ENCODE measurements at regions not wholly inside any gene's neighbourhood (a gene's known extent, or its start where the extent isn't known, plus 50 kb on each side); places are given as distances from the start of the nearest gene placed in this dataset.

DNA sequence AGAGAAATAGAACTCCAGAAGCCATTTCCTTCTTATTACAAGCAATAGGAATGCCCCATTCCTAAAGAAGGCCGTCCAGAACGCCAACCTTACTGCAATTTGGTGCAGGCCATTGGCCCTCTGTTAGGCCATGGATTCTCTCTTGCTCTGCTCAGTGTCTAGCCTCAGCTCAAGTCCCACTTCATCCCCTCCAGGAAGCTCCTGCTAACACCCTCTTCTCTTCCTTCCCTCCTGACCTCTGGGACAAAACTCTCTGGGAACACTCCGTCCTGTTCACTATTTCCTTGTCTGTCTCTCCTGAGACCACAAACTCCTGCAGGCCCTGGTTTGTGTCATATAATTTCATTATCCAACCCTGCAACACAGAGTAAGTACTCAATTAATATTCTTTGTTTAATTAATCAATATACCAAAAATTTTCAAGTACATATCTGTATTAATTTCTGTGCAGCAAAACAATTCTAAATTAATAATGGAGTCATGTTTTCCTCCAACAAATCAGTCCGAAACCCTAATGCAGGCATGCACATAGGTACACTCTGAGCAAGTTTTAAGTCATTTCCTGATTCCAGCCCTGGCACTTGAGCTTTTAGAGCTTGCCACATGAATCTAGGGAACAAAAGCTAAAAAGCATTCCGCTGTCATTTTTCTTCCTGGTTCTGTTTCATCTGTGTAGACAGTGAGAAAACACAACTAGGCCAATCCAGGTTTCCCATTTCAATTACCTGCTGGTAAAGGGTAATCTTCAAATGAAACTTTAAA lies 245.3 kb downstream of the SETD4 start:
- TF ChIP-seq CTCF (IDR thresholded peaks at IDR 0.05): no peak
- no peak for TF ChIP-seq SIN3A (IDR thresholded peaks at IDR 0.05; ENCODE audit: borderline replicate concordance, insufficient read depth, low read depth, low read length)
